ENCODE measurements at regions not wholly inside any gene's neighbourhood (a gene's known extent, or its start where the extent isn't known, plus 50 kb on each side); places are given as distances from the start of the nearest gene placed in this dataset.

DNA sequence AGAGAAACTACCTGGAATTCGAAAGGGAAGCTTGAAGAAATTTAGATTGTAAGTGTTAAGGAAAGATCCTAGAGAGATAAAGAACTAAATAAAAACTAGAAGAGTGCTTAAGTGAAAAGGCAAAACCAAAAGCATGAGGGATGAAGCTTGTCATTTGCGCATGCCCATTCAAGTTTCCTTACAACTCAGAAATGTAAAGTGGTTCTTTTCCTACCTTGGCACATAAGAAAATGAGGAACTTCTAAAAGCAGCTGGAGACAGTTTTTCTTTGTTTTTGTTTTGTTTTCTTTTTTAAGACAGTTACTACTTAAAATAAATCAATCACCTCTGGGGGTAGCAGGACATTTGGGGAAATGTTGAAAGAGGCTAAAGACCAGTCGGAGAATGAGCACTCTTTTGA, 1304.4 kb upstream of the PCDH7 start:
- TF ChIP-seq, protein P1, sequence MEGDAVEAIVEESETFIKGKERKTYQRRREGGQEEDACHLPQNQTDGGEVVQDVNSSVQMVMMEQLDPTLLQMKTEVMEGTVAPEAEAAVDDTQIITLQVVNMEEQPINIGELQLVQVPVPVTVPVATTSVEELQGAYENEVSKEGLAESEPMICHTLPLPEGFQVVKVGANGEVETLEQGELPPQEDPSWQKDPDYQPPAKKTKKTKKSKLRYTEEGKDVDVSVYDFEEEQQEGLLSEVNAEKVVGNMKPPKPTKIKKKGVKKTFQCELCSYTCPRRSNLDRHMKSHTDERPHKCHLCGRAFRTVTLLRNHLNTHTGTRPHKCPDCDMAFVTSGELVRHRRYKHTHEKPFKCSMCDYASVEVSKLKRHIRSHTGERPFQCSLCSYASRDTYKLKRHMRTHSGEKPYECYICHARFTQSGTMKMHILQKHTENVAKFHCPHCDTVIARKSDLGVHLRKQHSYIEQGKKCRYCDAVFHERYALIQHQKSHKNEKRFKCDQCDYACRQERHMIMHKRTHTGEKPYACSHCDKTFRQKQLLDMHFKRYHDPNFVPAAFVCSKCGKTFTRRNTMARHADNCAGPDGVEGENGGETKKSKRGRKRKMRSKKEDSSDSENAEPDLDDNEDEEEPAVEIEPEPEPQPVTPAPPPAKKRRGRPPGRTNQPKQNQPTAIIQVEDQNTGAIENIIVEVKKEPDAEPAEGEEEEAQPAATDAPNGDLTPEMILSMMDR (IDR thresholded peaks at IDR 0.05; ENCODE audit: insufficient read depth, low read depth, low read length), result no peak
- TF ChIP-seq EZH2 (IDR thresholded peaks at IDR 0.05; ENCODE audit: insufficient read depth, low read length), result no peak

Data from astrocyte (in vitro differentiated cells and primary cell).